Activated CD8-positive, alpha-beta T cell treated with anti-CD3 and anti-CD28 coated beads for 36 hours (primary cell): ENCODE measurements at regions not wholly inside any gene's neighbourhood (a gene's known extent, or its start where the extent isn't known, plus 50 kb on each side); places are given as distances from the start of the nearest gene placed in this dataset.

Source experiments
- ATAC-seq: fragments of 200-7000 bp; cut with Tn5 transposase; one replicate; pipeline ENCODE4 v1.10.0; 2021; ENCODE audit warnings: mild to moderate bottlenecking, moderate library complexity
- CTCF ChIA-PET: fragments of 350-600 bp; sonication (Branson Sonifier 250); formaldehyde crosslinking; loops from one replicate; lab custom pipeline; 2021; ENCODE audit warnings: antibody characterized with exemption; lab: Charles Lee
- POLR2A ChIA-PET: fragments of 350-600 bp; sonication (Branson Sonifier 250); formaldehyde crosslinking; loops from one replicate; lab custom pipeline; 2021; ENCODE audit warnings: antibody characterized with exemption; lab: Charles Lee
- DNase-seq: peaks from one replicate; pipeline ENCODE4 v3.0.0-alpha.2; 2020
- H3K27ac Mint-ChIP-seq: one replicate; pipeline ENCODE4 v1.8.0; 2021; ENCODE audit warnings: mild to moderate bottlenecking, mixed read lengths
- H3K27me3 Mint-ChIP-seq: one replicate; pipeline ENCODE4 v1.8.0; 2021; ENCODE audit warnings: mixed read lengths
- H3K36me3 Mint-ChIP-seq: one replicate; pipeline ENCODE4 v1.8.0; 2021; ENCODE audit warnings: low read depth, mixed read lengths
- H3K4me1 Mint-ChIP-seq: one replicate; pipeline ENCODE4 v1.8.0; 2021; ENCODE audit warnings: low read depth, mixed read lengths
- H3K4me3 Mint-ChIP-seq: one replicate; pipeline ENCODE4 v1.8.0; 2021; ENCODE audit warnings: mild to moderate bottlenecking, moderate library complexity, mixed read lengths
- H3K9me3 Mint-ChIP-seq: one replicate; pipeline ENCODE4 v1.8.0; 2021; ENCODE audit warnings: mixed read lengths
- CTCF ChIP-seq: fragments of 200-600 bp; IDR thresholded peaks from one replicate; pipeline ENCODE4 v1.8.0; 2022; ENCODE audit warnings: antibody characterized with exemption, mild to moderate bottlenecking
- intact Hi-C: fragments of 100-400 bp; cut with micrococcal nuclease; formaldehyde crosslinking; loops from one replicate; pipeline ENCODE4 v1.10.0; 2022

- ChIA-PET POLR2A (no interaction called here), CTCF (no interaction called here)
- DNase-seq: no peak
- no peak overlapping the region for H3K27ac Mint-ChIP-seq
- intact Hi-C loops: no loop called here
- H3K4me1 Mint-ChIP-seq: no peaks in the 10 kb centered on the region
- no peak for TF ChIP-seq CTCF
- no peaks in the 10 kb centered on the region for H3K36me3 Mint-ChIP-seq
- no peak for ATAC-seq
- H3K4me3 Mint-ChIP-seq: no peak overlapping the region
- H3K9me3 Mint-ChIP-seq: peaks cover 14% of the 10 kb centered on the region
- no peaks in the 10 kb centered on the region for H3K27me3 Mint-ChIP-seq
These were observed 285.8 kb downstream of the ISL1 start for GRCh38 chr5:51669095-51669494.

- intact Hi-C loops: no loop called here
- ChIA-PET POLR2A (no interaction called here), CTCF (no interaction called here)
- Mint-ChIP-seq H3K27me3 (no peaks in the 10 kb centered on the region), H3K4me1 (no peaks in the 10 kb centered on the region), H3K9me3 (peaks cover 3% of the 10 kb centered on the region), H3K27ac (no peak overlapping the region), H3K4me3 (no peak overlapping the region), H3K36me3 (no peaks in the 10 kb centered on the region)
- ATAC-seq (no peak), DNase-seq (no peak)
- no peak for TF ChIP-seq CTCF
These were observed 295.1 kb downstream of the ISL1 start for GRCh38 chr5:51678330-51678729.

- intact Hi-C loops: no loop called here
- Mint-ChIP-seq H3K4me3 (no peak overlapping the region), H3K27ac (no peak overlapping the region), H3K9me3 (peaks cover 3% of the 10 kb centered on the region), H3K4me1 (no peaks in the 10 kb centered on the region), H3K36me3 (no peaks in the 10 kb centered on the region), H3K27me3 (no peaks in the 10 kb centered on the region)
- no peak for TF ChIP-seq CTCF
- ATAC-seq: no peak
- CTCF ChIA-PET: no interaction called here
- POLR2A ChIA-PET: no interaction called here
- DNase-seq: no peak
These were observed 296.0 kb downstream of the ISL1 start for GRCh38 chr5:51679286-51679685.

- POLR2A ChIA-PET: interaction anchor here (0.6 kb wide), 1 partner anchor 161 kb away, joined by 3 read pairs; no protein-coding TSS in a partner anchor
- ATAC-seq (no peak), DNase-seq (no peak)
- no peaks in the 10 kb centered on the region for H3K27me3 Mint-ChIP-seq
- no peak overlapping the region for H3K4me3 Mint-ChIP-seq
- no peaks in the 10 kb centered on the region for H3K4me1 Mint-ChIP-seq
- no peak overlapping the region for H3K27ac Mint-ChIP-seq
- no peaks in the 10 kb centered on the region for H3K9me3 Mint-ChIP-seq
- no peaks in the 10 kb centered on the region for H3K36me3 Mint-ChIP-seq
- no peak for TF ChIP-seq CTCF
- intact Hi-C loops: no loop called here
- CTCF ChIA-PET: no interaction called here
These were observed 301.6 kb downstream of the ISL1 start for GRCh38 chr5:51684794-51685355.

GRCh38 chr5:51685419-51685818 lies 302.2 kb downstream of the ISL1 start:
- no peaks in the 10 kb centered on the region for H3K27me3 Mint-ChIP-seq
- H3K4me3 Mint-ChIP-seq: no peak overlapping the region
- no peak for TF ChIP-seq CTCF
- ChIA-PET CTCF (no interaction called here), POLR2A (interaction anchor here (0.6 kb wide), 1 partner anchor 160 kb away, joined by 3 read pairs; no protein-coding TSS in a partner anchor)
- no peaks in the 10 kb centered on the region for H3K4me1 Mint-ChIP-seq
- no peaks in the 10 kb centered on the region for H3K9me3 Mint-ChIP-seq
- H3K27ac Mint-ChIP-seq: no peak overlapping the region
- no peak for ATAC-seq
- intact Hi-C loops: no loop called here
- H3K36me3 Mint-ChIP-seq: no peaks in the 10 kb centered on the region
- DNase-seq: no peak
